ENCODE measurements at regions not wholly inside any gene's neighbourhood (a gene's known extent, or its start where the extent isn't known, plus 50 kb on each side); places are given as distances from the start of the nearest gene placed in this dataset.

GRCh38 chr10:111384556-111384955, 307.7 kb downstream of the ADRA2A start:
- Mint-ChIP-seq H3K27ac (no peak overlapping the region), H3K9me3 (peaks cover 4% of the 10 kb centered on the region), H3K4me1 (no peaks in the 10 kb centered on the region), H3K36me3 (ENCODE audit: low read depth) (no peaks in the 10 kb centered on the region), H3K27me3 (ENCODE audit: low read depth, poor library complexity) (peaks cover 5% of the 10 kb centered on the region), H3K4me3 (no peak overlapping the region)
- TF ChIP-seq CTCF (IDR thresholded peaks at IDR 0.05): no peak
- DNase-seq: no peak

- TF ChIP-seq CTCF (IDR thresholded peaks at IDR 0.05): no peak
- peaks cover 5% of the 10 kb centered on the region for H3K27me3 Mint-ChIP-seq (ENCODE audit: low read depth, poor library complexity)
- DNase-seq: no peak
- no peak overlapping the region for H3K27ac Mint-ChIP-seq
- H3K4me1 Mint-ChIP-seq: no peaks in the 10 kb centered on the region
- peaks cover 4% of the 10 kb centered on the region for H3K9me3 Mint-ChIP-seq
- no peak overlapping the region for H3K4me3 Mint-ChIP-seq
- no peaks in the 10 kb centered on the region for H3K36me3 Mint-ChIP-seq (ENCODE audit: low read depth)
Measured at GRCh38 chr10:111390813-111391563, 314.2 kb downstream of the ADRA2A start.

GRCh38 chr10:111392159-111392558, 315.3 kb downstream of the ADRA2A start:
- Mint-ChIP-seq H3K27me3 (ENCODE audit: low read depth, poor library complexity) (peaks cover 5% of the 10 kb centered on the region), H3K36me3 (ENCODE audit: low read depth) (no peaks in the 10 kb centered on the region), H3K4me1 (no peaks in the 10 kb centered on the region), H3K9me3 (peaks cover 4% of the 10 kb centered on the region), H3K27ac (no peak overlapping the region), H3K4me3 (no peak overlapping the region)
- TF ChIP-seq CTCF (IDR thresholded peaks at IDR 0.05): no peak
- no peak for DNase-seq

GRCh38 chr10:111392910-111393309, 316.1 kb downstream of the ADRA2A start:
- no peak overlapping the region for H3K27ac Mint-ChIP-seq
- H3K36me3 Mint-ChIP-seq (ENCODE audit: low read depth): no peaks in the 10 kb centered on the region
- no peak for DNase-seq
- H3K4me3 Mint-ChIP-seq: no peak overlapping the region
- TF ChIP-seq CTCF (IDR thresholded peaks at IDR 0.05): no peak
- H3K27me3 Mint-ChIP-seq (ENCODE audit: low read depth, poor library complexity): peaks cover 5% of the 10 kb centered on the region
- H3K9me3 Mint-ChIP-seq: no peaks in the 10 kb centered on the region
- peaks cover 4% of the 10 kb centered on the region for H3K4me1 Mint-ChIP-seq

- peaks cover 7% of the 10 kb centered on the region for H3K4me1 Mint-ChIP-seq
- H3K9me3 Mint-ChIP-seq: peaks cover 3% of the 10 kb centered on the region
- no peak overlapping the region for H3K27ac Mint-ChIP-seq
- H3K4me3 Mint-ChIP-seq: no peak overlapping the region
- H3K27me3 Mint-ChIP-seq (ENCODE audit: low read depth, poor library complexity): peaks cover 13% of the 10 kb centered on the region
- no peak for TF ChIP-seq CTCF (IDR thresholded peaks at IDR 0.05)
- H3K36me3 Mint-ChIP-seq (ENCODE audit: low read depth): no peaks in the 10 kb centered on the region
- DNase-seq: no peak
Measured at GRCh38 chr10:111410740-111411139, 333.9 kb downstream of the ADRA2A start.

- Mint-ChIP-seq H3K9me3 (no peaks in the 10 kb centered on the region), H3K4me3 (no peak overlapping the region), H3K27me3 (ENCODE audit: low read depth, poor library complexity) (no peaks in the 10 kb centered on the region), H3K36me3 (ENCODE audit: low read depth) (no peaks in the 10 kb centered on the region), H3K27ac (no peak overlapping the region), H3K4me1 (no peaks in the 10 kb centered on the region)
- DNase-seq: no peak
- no peak for TF ChIP-seq CTCF (IDR thresholded peaks at IDR 0.05)
Measured at GRCh38 chr10:111425459-111425858, 348.6 kb downstream of the ADRA2A start.
